Peyer's patch (tissue), 4 donors: ENCODE measurements at regions not wholly inside any gene's neighbourhood (a gene's known extent, or its start where the extent isn't known, plus 50 kb on each side); places are given as distances from the start of the nearest gene placed in this dataset.

Experiments used
- DNase-seq, 3 donors: peaks; one replicate each; pipeline ENCODE4 v3.0.0-alpha.2; 2017 to 2019
- H3K27ac ChIP-seq, 4 donors: fragments of 200-600 bp; sonication (generic); one replicate each; pipeline ENCODE4 v1.5.1; 2016 to 2019
- H3K27me3 ChIP-seq, 2 donors: fragments of 200-600 bp; sonication (generic); one replicate each; pipeline ENCODE4 v1.5.1; 2019
- H3K36me3 ChIP-seq, 3 donors: fragments of 200-600 bp; sonication (generic); one replicate each; pipeline ENCODE4 v1.5.1; 2016 to 2019
- H3K4me1 ChIP-seq, 4 donors: fragments of 200-600 bp; sonication (generic); one replicate each; pipeline ENCODE4 v1.5.1; 2016 to 2019
- H3K4me3 ChIP-seq, 4 donors: fragments of 200-600 bp; sonication (generic); 1 replicate in 3 of 4; 2 replicates in 1 of 4; pipeline ENCODE4 v1.5.1; 2016 to 2019; ENCODE audit warnings: mild to moderate bottlenecking in 1 of 4
- H3K9me3 ChIP-seq, 4 donors: fragments of 200-600 bp; sonication (generic); one replicate each; pipeline ENCODE4 v1.5.1; 2016 to 2019; ENCODE audit warnings: mild to moderate bottlenecking in 1 of 4
- CTCF ChIP-seq, 6 experiments: fragments of 450-650 bp in 4 of 6; fragments of 200-600 bp in 2 of 6; sonication (generic) in 1 of 6; IDR thresholded peaks; one replicate each; pipeline ENCODE4 v1.5.1; 2017 to 2019; ENCODE audit warnings: antibody characterized with exemption in 6 of 6, mild to moderate bottlenecking in 3 of 6, moderate library complexity in 1 of 6
- POLR2A ChIP-seq, 2 donors: fragments of 450-650 bp; IDR thresholded peaks; one replicate each; pipeline ENCODE4 v1.5.1; 2017; ENCODE audit warnings: antibody characterized with exemption in 2 of 2, mild to moderate bottlenecking in 2 of 2, moderate library complexity in 2 of 2

GRCh38 chr7:131745390-131746248 is 189.2 kb upstream of the PODXL start:
- TF ChIP-seq POLR2A (IDR thresholded peaks at IDR 0.05) (no peak), CTCF (IDR thresholded peaks at IDR 0.05) (no peak)

GRCh38 chr7:131741446-131741845 is 185.0 kb upstream of the PODXL start:
- TF ChIP-seq CTCF (IDR thresholded peaks at IDR 0.05) (no peak), POLR2A (IDR thresholded peaks at IDR 0.05) (no peak)

More at GRCh38 chr7:131745390-131746248, 189.2 kb upstream of the PODXL start:
- H3K9me3 ChIP-seq: no peaks in the 10 kb centered on the region
- H3K27me3 ChIP-seq: no peaks in the 10 kb centered on the region
- no peak for DNase-seq
- H3K4me3 ChIP-seq: no peak overlapping the region
- no peaks in the 10 kb centered on the region for H3K4me1 ChIP-seq
- no peak overlapping the region for H3K27ac ChIP-seq
- no peaks in the 10 kb centered on the region for H3K36me3 ChIP-seq

GRCh38 chr7:131737746-131738465 is 181.5 kb upstream of the PODXL start:
- H3K4me3 ChIP-seq: no peak overlapping the region
- no peaks in the 10 kb centered on the region for H3K27me3 ChIP-seq
- H3K36me3 ChIP-seq: no peaks in the 10 kb centered on the region
- TF ChIP-seq CTCF (IDR thresholded peaks at IDR 0.05): no peak
- no peak for TF ChIP-seq POLR2A (IDR thresholded peaks at IDR 0.05)
- no peak for DNase-seq
- H3K4me1 ChIP-seq: no peaks in the 10 kb centered on the region
- H3K9me3 ChIP-seq: no peaks in the 10 kb centered on the region
- H3K27ac ChIP-seq: no peak overlapping the region

More at GRCh38 chr7:131741446-131741845, 185.0 kb upstream of the PODXL start:
- no peak overlapping the region for H3K27ac ChIP-seq
- no peaks in the 10 kb centered on the region for H3K9me3 ChIP-seq
- no peak for DNase-seq
- H3K4me3 ChIP-seq: no peak overlapping the region
- H3K4me1 ChIP-seq: no peaks in the 10 kb centered on the region
- no peaks in the 10 kb centered on the region for H3K27me3 ChIP-seq
- H3K36me3 ChIP-seq: no peaks in the 10 kb centered on the region

- H3K4me3 ChIP-seq: no peak overlapping the region
- H3K9me3 ChIP-seq: no peaks in the 10 kb centered on the region
- no peak for DNase-seq
- no peak for TF ChIP-seq CTCF (IDR thresholded peaks at IDR 0.05)
- TF ChIP-seq POLR2A (IDR thresholded peaks at IDR 0.05): no peak
- H3K27me3 ChIP-seq: no peaks in the 10 kb centered on the region
- no peaks in the 10 kb centered on the region for H3K4me1 ChIP-seq
- H3K27ac ChIP-seq: no peak overlapping the region
- H3K36me3 ChIP-seq: no peaks in the 10 kb centered on the region
Observed at GRCh38 chr7:131735101-131735500, 178.7 kb upstream of the PODXL start.

- Histone ChIP-seq H3K36me3 (no peaks in the 10 kb centered on the region), H3K4me3 (no peak overlapping the region), H3K4me1 (no peaks in the 10 kb centered on the region), H3K27me3 (no peaks in the 10 kb centered on the region), H3K27ac (no peak overlapping the region), H3K9me3 (no peaks in the 10 kb centered on the region)
- DNase-seq: no peak
- TF ChIP-seq CTCF (IDR thresholded peaks at IDR 0.05) (no peak), POLR2A (IDR thresholded peaks at IDR 0.05) (no peak)
Observed at GRCh38 chr7:131733604-131734003, 177.2 kb upstream of the PODXL start.
